ENCODE measurements at regions not wholly inside any gene's neighbourhood (a gene's known extent, or its start where the extent isn't known, plus 50 kb on each side); places are given as distances from the start of the nearest gene placed in this dataset.
A peak's percentile ranks its signal among the peaks of the same experiment; 100 is the strongest.
"Not testable (repeated sequence)": the region's sequence is repeated elsewhere in the genome, so short reads cannot be mapped to it uniquely, and the experiment has no call there.

DNA sequence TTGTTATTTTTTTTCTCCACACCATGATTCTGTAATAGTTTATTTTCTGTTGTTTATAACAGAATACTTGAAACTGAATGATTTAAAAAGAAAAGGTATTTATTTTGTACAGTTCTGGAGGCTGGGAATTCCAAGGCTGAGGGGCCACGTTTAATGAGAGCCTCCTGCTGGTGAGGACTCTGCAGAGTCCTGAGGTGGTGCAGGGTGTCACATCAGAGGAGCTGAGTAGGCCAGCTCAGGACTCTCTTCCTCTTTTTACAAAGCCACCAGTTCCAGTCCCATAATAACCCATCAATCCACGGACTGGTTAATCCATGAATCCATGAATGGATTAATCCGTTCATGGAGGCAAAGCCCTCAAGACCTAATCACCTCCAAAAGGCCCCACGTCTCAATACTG, 71.6 kb downstream of the TFAP2A start:
- no peak for ATAC-seq
- Mint-ChIP-seq H3K27ac (no peak overlapping the region), H3K36me3 (no peaks in the 10 kb centered on the region), H3K9me3 (no peaks in the 10 kb centered on the region)
- no peak for DNase-seq (ENCODE audit: low spot score in 2 of 2)

GRCh38 chr6:10341605-10342004, 73.3 kb downstream of the TFAP2A start:
- DNase-seq (ENCODE audit: low spot score in 2 of 2) = no peak
- no peak overlapping the region for H3K27ac Mint-ChIP-seq
- ATAC-seq = no peak
- H3K9me3 Mint-ChIP-seq = no peaks in the 10 kb centered on the region
- H3K36me3 Mint-ChIP-seq = no peaks in the 10 kb centered on the region

DNA sequence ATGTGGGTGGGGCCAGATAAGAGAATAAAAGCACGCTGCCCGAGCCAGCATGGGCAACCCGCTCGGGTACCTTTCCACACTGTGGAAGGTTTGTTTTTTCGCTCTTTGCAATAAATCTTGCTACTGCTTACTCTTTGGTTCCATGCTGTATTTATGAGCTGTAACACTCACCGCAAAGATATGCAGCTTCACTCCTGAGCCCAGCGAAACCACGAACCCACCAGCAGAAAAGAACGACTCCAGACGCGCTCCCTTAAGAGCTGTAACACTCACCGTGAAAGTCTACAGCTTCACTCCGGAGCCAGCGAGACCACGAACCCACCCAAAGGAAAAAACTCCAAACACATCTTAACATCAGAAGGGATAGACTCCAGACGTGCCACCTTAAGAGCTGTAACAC, 76.7 kb downstream of the TFAP2A start:
- ATAC-seq (no peak), DNase-seq (ENCODE audit: low spot score in 2 of 2) (no peak)
- Mint-ChIP-seq H3K27ac (no peak overlapping the region), H3K9me3 (no peaks in the 10 kb centered on the region), H3K36me3 (no peaks in the 10 kb centered on the region)

DNA sequence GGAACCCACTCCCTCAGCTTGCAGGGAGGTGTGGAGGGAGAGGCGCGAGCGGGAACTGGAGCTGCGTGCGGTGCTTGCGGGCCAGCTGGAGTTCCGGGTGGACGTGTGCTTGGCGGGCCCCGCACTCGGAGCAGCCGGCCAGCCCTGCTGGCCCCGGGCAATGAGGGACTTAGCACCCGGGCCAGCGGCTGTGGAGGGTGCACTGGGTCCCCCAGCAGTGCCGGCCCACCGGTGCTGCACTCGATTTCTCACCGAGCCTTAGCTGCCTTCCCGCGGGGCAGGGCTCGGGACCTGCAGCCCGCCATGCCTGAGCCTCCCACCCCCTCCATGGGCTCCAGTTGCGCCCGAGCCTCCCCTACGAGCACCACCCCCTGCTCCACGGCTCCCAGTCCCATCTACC, 77.5 kb downstream of the TFAP2A start:
- not testable (repeated sequence) for ATAC-seq, H3K27ac Mint-ChIP-seq

GRCh38 chr6:10332111-10332510, 82.8 kb downstream of the TFAP2A start:
- H3K27ac Mint-ChIP-seq = no peak overlapping the region
- no peaks in the 10 kb centered on the region for H3K9me3 Mint-ChIP-seq
- H3K36me3 Mint-ChIP-seq = no peaks in the 10 kb centered on the region
- DNase-seq (ENCODE audit: low spot score in 2 of 2) (no peak), ATAC-seq (no peak)

More for the DNA sequence above, 77.5 kb downstream of the TFAP2A start:
- not testable (repeated sequence) for H3K36me3 Mint-ChIP-seq; DNase-seq (ENCODE audit: low spot score in 2 of 2); H3K9me3 Mint-ChIP-seq

GRCh38 chr6:10331334-10331968, 83.4 kb downstream of the TFAP2A start:
- no peak for DNase-seq (ENCODE audit: low spot score in 2 of 2)
- no peak for ATAC-seq
- Mint-ChIP-seq H3K9me3 (no peaks in the 10 kb centered on the region), H3K36me3 (no peaks in the 10 kb centered on the region), H3K27ac (no peak overlapping the region)

DNA sequence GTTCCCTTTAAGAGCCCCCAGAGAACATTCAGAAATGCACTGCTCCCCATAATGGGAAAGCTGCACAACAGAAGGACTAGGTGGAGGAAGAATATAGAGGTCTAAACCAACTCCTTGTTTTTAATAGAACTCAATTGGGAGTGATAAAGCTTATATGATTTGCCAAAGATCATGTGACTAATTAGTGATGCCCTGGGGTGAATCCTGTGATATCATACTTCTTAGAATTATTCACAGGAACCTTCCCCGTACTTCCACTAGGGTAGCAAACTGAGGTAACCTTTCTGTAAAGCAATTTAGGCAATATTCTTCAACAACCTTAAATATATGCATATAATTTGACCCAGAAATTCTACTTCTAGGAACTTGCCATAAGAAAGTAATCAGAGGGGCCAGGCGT, 84.4 kb downstream of the TFAP2A start:
- no peak overlapping the region for H3K27ac Mint-ChIP-seq
- no peaks in the 10 kb centered on the region for H3K36me3 Mint-ChIP-seq
- ATAC-seq (no peak), DNase-seq (ENCODE audit: low spot score in 2 of 2) (no peak)
- no peaks in the 10 kb centered on the region for H3K9me3 Mint-ChIP-seq

DNA sequence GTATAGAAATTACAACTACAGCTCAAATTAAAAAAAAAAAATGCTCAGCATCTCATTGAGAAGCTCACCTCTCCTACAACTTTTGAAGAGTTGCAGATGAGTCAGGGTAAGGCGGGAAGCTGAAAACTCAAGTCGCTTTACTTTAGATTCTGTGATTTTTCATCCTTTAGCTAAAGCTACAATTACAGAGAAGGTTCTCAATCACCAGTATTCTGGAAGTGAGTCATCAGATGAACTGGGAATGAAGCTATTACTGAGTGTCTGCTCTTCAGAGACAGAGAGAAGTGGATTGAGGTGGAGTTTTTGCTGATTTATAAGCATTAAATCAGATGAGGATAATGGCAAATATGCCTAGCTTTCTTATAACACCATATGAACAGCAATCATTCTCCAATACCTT, 91.9 kb downstream of the TFAP2A start:
- Mint-ChIP-seq H3K27ac (no peak overlapping the region), H3K9me3 (peaks cover 5 to 7% of the 10 kb centered on the region in 2 donors), H3K36me3 (peaks cover 0 to 7% of the 10 kb centered on the region in 2 donors)
- DNase-seq (ENCODE audit: low spot score in 2 of 2) (no peak), ATAC-seq (no peak)

DNA sequence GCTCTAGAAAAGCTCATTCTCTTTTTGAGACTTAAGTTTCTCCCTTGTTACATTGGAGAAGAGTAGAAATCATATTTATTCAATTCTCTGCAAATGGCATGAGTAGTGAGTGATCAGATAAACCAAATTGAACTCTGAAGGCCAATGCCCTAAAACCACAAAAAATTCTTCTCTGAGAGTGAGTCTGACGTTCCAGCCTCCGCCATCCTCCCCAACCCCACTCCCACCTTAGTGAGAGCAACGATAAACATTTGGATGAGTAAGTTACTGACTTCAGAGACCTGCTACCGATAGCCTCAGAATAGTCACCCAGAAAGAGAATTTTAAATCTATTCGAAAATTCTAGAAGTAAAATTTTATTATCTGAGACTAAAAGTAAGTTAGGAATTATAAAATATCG, 94.6 kb downstream of the TFAP2A start:
- peaks cover 5 to 7% of the 10 kb centered on the region in 2 donors for H3K9me3 Mint-ChIP-seq
- H3K27ac Mint-ChIP-seq = no peak overlapping the region
- DNase-seq (ENCODE audit: low spot score in 2 of 2) (no peak), ATAC-seq (no peak)
- H3K36me3 Mint-ChIP-seq = peaks cover 0 to 7% of the 10 kb centered on the region in 2 donors

DNA sequence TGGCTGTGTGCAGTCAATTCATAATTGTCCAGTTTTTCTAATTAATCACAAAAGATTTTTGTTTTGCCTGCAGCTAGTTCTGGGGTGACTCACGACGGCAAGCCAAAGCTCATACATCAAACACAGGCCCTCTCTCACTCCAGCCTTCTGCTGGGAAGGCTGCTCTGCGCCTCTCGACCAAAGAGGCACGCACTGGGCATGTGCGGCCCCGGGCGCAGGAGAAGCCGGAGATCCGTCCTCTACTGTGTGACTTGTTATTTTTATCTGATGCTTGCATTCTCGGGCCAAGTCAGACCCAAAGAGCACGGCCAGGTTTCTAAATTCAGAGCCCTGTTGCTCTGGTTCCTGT, 98.5 kb downstream of the TFAP2A start:
- H3K36me3 Mint-ChIP-seq = peaks cover 0 to 7% of the 10 kb centered on the region in 2 donors

DNA sequence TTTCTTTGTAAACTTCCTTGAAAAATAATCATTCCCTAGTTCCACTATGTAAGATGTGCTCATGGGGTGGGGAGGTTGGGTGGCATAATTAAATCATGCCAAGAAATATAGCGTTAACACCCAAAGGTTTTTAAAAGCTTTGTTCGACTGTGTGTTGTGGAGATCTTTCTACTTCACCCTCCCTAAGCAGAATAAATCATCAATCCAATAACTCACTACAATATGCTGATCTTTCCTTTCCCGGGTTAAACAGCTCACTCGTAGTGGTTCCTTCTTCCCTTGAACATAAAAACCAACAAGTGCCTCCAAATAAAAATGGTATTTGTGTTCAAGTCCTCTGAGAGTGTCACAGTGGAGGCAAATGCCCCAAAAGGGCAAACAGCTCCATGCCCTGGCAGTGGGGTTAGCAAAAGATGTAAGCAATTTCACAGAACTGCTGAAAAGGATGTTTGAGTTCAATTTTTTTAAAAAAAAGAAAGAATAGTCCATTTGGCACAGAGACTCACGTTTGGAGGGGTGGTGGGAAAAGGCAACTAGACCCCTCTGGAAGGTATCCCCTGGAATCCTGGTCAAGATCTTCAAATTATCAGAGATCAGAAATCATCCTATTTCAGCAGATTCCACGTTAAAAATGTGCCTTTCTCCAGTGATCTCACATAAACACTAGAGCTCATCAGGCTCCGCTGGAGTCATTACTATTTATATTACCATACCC, 99.1 kb downstream of the TFAP2A start:
- H3K9me3 Mint-ChIP-seq = peaks cover 5 to 7% of the 10 kb centered on the region in 2 donors
- no peak for ATAC-seq
- peaks cover 0 to 7% of the 10 kb centered on the region in 2 donors for H3K36me3 Mint-ChIP-seq
- no peak for DNase-seq (ENCODE audit: low spot score in 2 of 2)
- H3K27ac Mint-ChIP-seq = no peak overlapping the region

More for the DNA sequence above, 98.5 kb downstream of the TFAP2A start:
- H3K27ac Mint-ChIP-seq = no peak overlapping the region
- peaks cover 5 to 7% of the 10 kb centered on the region in 2 donors for H3K9me3 Mint-ChIP-seq
- DNase-seq (ENCODE audit: low spot score in 2 of 2) = no peak
- no peak for ATAC-seq

DNA sequence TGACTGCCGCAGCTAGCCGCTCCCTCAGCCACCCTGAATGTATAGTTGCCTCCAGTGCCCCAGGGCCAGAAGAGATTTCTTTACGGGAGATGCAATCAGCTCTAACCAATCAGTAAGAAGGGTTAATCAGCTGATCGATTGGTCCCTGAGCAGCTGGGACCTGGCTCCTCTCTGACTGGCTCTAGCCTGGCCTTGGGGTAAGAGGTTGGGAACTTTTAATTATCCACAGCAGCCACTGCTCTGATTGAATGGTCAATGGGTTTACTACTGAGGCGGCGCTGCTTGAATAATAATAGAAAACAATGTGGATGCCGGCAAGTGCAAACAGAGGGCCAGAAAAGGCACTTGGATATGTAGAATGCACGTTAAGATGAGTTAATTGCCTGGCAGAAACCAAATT, 99.8 kb downstream of the TFAP2A start:
- Mint-ChIP-seq H3K27ac (no peak overlapping the region), H3K9me3 (peaks cover 5 to 7% of the 10 kb centered on the region in 2 donors), H3K36me3 (peaks cover 0 to 7% of the 10 kb centered on the region in 2 donors)
- no peak for ATAC-seq
- no peak for DNase-seq (ENCODE audit: low spot score in 2 of 2)

- no peak for DNase-seq (ENCODE audit: low spot score in 2 of 2)
Observed at GRCh38 chr6:10314163-10314955, 100.5 kb downstream of the TFAP2A start.

DNA sequence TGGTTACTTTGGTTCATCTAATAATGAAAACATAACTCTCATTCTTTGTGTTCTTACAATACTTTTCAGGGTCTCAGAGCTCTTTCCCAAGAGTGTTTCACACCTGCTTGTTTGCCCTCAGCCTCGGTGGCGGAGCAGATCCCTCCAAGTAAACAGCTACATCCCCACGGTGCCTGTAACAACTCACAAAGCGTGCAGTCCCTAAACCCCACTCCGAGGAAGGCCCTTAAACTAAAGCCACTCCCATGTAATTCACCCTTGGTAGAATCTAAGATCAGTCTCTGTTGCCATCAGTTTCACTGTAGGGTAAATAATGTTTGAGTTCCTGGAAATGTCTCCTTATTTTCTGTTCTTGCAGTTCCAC, 101.1 kb downstream of the TFAP2A start:
- peak overlapping the region in 1 of 2 donors; percentile 29 for H3K27ac Mint-ChIP-seq
- H3K9me3 Mint-ChIP-seq = peaks cover 2% of the 10 kb centered on the region in 2 donors
- DNase-seq (ENCODE audit: low spot score in 2 of 2) (no peak), ATAC-seq (no peak)
- peaks cover 0 to 3% of the 10 kb centered on the region in 2 donors for H3K36me3 Mint-ChIP-seq

More at GRCh38 chr6:10314163-10314955, 100.5 kb downstream of the TFAP2A start:
- Mint-ChIP-seq H3K27ac (no peak overlapping the region), H3K36me3 (peaks cover 0 to 7% of the 10 kb centered on the region in 2 donors), H3K9me3 (peaks cover 5 to 7% of the 10 kb centered on the region in 2 donors)
- ATAC-seq = no peak

GRCh38 chr6:10312445-10312844, 102.4 kb downstream of the TFAP2A start:
- H3K9me3 Mint-ChIP-seq = no peaks in the 10 kb centered on the region
- no peak overlapping the region for H3K27ac Mint-ChIP-seq
- no peak for DNase-seq (ENCODE audit: low spot score in 2 of 2)
- no peaks in the 10 kb centered on the region for H3K36me3 Mint-ChIP-seq
- ATAC-seq = no peak

GRCh38 chr6:10311546-10312405, 103.1 kb downstream of the TFAP2A start:
- not testable (repeated sequence) for H3K27ac Mint-ChIP-seq; H3K9me3 Mint-ChIP-seq; H3K36me3 Mint-ChIP-seq; ATAC-seq; DNase-seq (ENCODE audit: low spot score in 2 of 2)

DNA sequence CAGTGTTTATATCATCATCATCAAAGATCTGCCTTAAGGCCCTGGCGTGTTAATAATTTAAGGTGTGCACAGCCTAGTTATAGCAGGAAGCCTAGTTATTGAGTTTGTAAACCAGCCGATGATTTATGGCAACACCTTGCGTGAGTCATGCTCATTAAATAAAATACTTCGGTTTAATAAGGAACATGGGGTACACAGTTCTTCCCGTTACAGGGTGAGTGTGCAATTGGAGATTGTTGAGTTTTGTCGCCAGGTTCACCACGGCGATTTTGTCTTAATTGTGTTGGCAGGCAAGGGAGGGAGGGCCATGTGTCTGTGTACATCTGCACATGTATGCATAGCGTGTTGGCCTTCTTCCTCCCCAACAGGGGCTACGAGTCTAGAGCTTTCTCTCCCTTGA, 104.0 kb downstream of the TFAP2A start:
- Mint-ChIP-seq H3K36me3 (no peaks in the 10 kb centered on the region), H3K9me3 (no peaks in the 10 kb centered on the region), H3K27ac (no peak overlapping the region)
- ATAC-seq (no peak), DNase-seq (ENCODE audit: low spot score in 2 of 2) (no peak)

Data from activated naive CD4-positive, alpha-beta T cell treated with anti-CD3 and anti-CD28 coated beads, Interleukin-2, amount 50 U/mL, for 72 hours (primary cell).